Thyroid gland (tissue), 4 donors: ENCODE measurements at regions not wholly inside any gene's neighbourhood (a gene's known extent, or its start where the extent isn't known, plus 50 kb on each side); places are given as distances from the start of the nearest gene placed in this dataset.

Experiments
- POLR2A ChIP-seq, 2 donors: fragments of 450-650 bp; IDR thresholded peaks; one replicate each; pipeline ENCODE4 v1.6.1; 2017; ENCODE audit warnings: antibody characterized with exemption in 2 of 2, mild to moderate bottlenecking in 2 of 2, moderate library complexity in 1 of 2
- TF ChIP-seq, protein P1 (sequence below), 6 experiments: fragments of 200-600 bp in 3 of 6; fragments of 450-650 bp in 3 of 6; sonication (generic) in 3 of 6; IDR thresholded peaks; one replicate each; pipeline ENCODE4 v1.5.1; 2016 to 2019; ENCODE audit warnings: antibody characterized with exemption in 6 of 6, mild to moderate bottlenecking in 2 of 6, inconsistent platforms in 1 of 6, moderate library complexity in 1 of 6

GRCh38 chr3:67082533-67083024, 84.5 kb downstream of the KBTBD8 start:
- TF ChIP-seq, protein P1, sequence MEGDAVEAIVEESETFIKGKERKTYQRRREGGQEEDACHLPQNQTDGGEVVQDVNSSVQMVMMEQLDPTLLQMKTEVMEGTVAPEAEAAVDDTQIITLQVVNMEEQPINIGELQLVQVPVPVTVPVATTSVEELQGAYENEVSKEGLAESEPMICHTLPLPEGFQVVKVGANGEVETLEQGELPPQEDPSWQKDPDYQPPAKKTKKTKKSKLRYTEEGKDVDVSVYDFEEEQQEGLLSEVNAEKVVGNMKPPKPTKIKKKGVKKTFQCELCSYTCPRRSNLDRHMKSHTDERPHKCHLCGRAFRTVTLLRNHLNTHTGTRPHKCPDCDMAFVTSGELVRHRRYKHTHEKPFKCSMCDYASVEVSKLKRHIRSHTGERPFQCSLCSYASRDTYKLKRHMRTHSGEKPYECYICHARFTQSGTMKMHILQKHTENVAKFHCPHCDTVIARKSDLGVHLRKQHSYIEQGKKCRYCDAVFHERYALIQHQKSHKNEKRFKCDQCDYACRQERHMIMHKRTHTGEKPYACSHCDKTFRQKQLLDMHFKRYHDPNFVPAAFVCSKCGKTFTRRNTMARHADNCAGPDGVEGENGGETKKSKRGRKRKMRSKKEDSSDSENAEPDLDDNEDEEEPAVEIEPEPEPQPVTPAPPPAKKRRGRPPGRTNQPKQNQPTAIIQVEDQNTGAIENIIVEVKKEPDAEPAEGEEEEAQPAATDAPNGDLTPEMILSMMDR (IDR thresholded peaks at IDR 0.05) = no peak
- TF ChIP-seq POLR2A (IDR thresholded peaks at IDR 0.05) = no peak
